ENCODE measurements at regions not wholly inside any gene's neighbourhood (a gene's known extent, or its start where the extent isn't known, plus 50 kb on each side); places are given as distances from the start of the nearest gene placed in this dataset.

DNA sequence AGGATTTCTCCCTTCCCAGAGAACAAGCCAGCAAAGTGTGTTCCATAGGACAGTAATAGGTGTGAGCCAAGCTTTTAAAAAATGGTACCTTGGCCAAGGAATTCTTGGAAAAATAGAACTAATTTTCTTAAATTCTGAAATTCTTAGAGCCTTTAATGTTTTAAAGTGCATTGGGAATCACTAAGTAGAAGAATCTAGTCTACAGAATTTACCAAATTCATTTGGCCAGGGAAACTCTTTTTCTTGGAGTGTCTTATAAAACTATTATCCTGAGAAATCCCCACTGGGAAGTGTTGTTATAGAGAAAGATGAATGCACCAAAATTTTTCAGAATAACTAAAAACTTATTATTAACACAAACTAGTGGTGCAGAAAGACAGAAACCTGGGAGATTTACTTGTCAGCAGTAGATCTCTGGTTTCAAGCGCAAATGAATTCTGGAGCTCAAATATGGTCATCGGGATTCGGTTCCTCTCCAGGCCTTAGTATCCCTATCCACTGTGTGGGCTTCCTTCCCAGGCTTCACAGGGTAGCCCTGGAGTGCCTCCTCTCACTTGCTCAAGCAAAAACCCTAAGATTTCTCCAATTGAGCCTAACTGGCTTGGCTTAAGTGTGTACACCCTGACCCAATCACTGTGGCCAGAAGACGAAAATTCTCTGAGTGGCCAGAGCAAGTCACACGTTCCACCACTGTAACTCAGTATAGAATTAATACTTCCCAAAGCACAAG is 217.8 kb downstream of the CHD9NB start:
- H3K27ac ChIP-seq: no peak overlapping the region
- no peaks in the 10 kb centered on the region for H3K36me3 ChIP-seq
- intact Hi-C loops (cut with DNase I): no loop called here
- no peaks in the 10 kb centered on the region for H3K4me1 ChIP-seq
- TF ChIP-seq, protein P1, sequence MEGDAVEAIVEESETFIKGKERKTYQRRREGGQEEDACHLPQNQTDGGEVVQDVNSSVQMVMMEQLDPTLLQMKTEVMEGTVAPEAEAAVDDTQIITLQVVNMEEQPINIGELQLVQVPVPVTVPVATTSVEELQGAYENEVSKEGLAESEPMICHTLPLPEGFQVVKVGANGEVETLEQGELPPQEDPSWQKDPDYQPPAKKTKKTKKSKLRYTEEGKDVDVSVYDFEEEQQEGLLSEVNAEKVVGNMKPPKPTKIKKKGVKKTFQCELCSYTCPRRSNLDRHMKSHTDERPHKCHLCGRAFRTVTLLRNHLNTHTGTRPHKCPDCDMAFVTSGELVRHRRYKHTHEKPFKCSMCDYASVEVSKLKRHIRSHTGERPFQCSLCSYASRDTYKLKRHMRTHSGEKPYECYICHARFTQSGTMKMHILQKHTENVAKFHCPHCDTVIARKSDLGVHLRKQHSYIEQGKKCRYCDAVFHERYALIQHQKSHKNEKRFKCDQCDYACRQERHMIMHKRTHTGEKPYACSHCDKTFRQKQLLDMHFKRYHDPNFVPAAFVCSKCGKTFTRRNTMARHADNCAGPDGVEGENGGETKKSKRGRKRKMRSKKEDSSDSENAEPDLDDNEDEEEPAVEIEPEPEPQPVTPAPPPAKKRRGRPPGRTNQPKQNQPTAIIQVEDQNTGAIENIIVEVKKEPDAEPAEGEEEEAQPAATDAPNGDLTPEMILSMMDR (IDR thresholded peaks at IDR 0.05): no peak
- H3K27me3 ChIP-seq: no peaks in the 10 kb centered on the region
- H3K4me3 ChIP-seq: no peak overlapping the region
- DNase-seq: no peak
- H3K9me3 ChIP-seq: no peaks in the 10 kb centered on the region
- no peak for ATAC-seq

GRCh38 chr16:52832771-52833170 is 219.9 kb downstream of the CHD9NB start:
- TF ChIP-seq, protein P1 (IDR thresholded peaks at IDR 0.05): no peak
- H3K4me3 ChIP-seq: no peak overlapping the region
- H3K4me1 ChIP-seq: no peaks in the 10 kb centered on the region
- H3K27ac ChIP-seq: no peak overlapping the region
- intact Hi-C loops (cut with DNase I): no loop called here
- DNase-seq (no peak), ATAC-seq (no peak)
- no peaks in the 10 kb centered on the region for H3K36me3 ChIP-seq
- no peaks in the 10 kb centered on the region for H3K9me3 ChIP-seq
- H3K27me3 ChIP-seq: no peaks in the 10 kb centered on the region

GRCh38 chr16:52827456-52827855 is 225.2 kb downstream of the CHD9NB start:
- TF ChIP-seq, protein P1 (IDR thresholded peaks at IDR 0.05): no peak
- no peak overlapping the region for H3K27ac ChIP-seq
- H3K36me3 ChIP-seq: no peaks in the 10 kb centered on the region
- no peak for DNase-seq
- H3K27me3 ChIP-seq: no peaks in the 10 kb centered on the region
- no peaks in the 10 kb centered on the region for H3K4me1 ChIP-seq
- ATAC-seq: no peak
- no peak overlapping the region for H3K4me3 ChIP-seq
- intact Hi-C loops (cut with DNase I): no loop called here
- H3K9me3 ChIP-seq: no peaks in the 10 kb centered on the region

- no peaks in the 10 kb centered on the region for H3K36me3 ChIP-seq
- no peak for ATAC-seq
- H3K4me1 ChIP-seq: no peaks in the 10 kb centered on the region
- TF ChIP-seq, protein P1 (IDR thresholded peaks at IDR 0.05): no peak
- no peaks in the 10 kb centered on the region for H3K9me3 ChIP-seq
- intact Hi-C loops (cut with DNase I): no loop called here
- no peak for DNase-seq
- H3K27me3 ChIP-seq: no peaks in the 10 kb centered on the region
- H3K4me3 ChIP-seq: no peak overlapping the region
- H3K27ac ChIP-seq: no peak overlapping the region
These were observed 226.8 kb downstream of the CHD9NB start for GRCh38 chr16:52825892-52826291.

DNA sequence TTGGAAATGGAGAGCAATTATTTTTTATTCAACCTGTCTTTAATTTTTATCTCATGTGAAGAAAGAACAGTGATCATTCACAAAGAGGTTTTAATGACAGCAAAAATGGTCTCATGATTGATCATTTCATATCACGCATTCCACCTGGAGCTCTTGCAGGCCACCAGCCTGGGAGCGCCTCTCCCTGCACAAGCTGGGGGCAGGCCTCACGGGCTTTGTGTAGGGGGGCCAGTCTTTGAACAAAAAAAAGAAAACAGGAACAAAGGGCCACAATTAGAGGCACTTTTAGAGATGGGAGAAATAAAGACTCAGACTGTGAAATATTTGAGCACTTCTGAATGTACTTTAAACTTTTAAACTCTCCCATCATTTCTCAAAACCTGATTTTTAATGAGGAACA is 232.9 kb downstream of the CHD9NB start:
- no peaks in the 10 kb centered on the region for H3K9me3 ChIP-seq
- intact Hi-C loops (cut with DNase I): no loop called here
- no peak overlapping the region for H3K4me3 ChIP-seq
- H3K36me3 ChIP-seq: no peaks in the 10 kb centered on the region
- ATAC-seq (no peak), DNase-seq (no peak)
- no peaks in the 10 kb centered on the region for H3K4me1 ChIP-seq
- no peak overlapping the region for H3K27ac ChIP-seq
- H3K27me3 ChIP-seq: no peaks in the 10 kb centered on the region
- TF ChIP-seq, protein P1 (IDR thresholded peaks at IDR 0.05): no peak

- Histone ChIP-seq H3K4me3 (no peak overlapping the region), H3K27me3 (no peaks in the 10 kb centered on the region), H3K9me3 (no peaks in the 10 kb centered on the region), H3K4me1 (no peaks in the 10 kb centered on the region), H3K27ac (no peak overlapping the region), H3K36me3 (no peaks in the 10 kb centered on the region)
- TF ChIP-seq, protein P1 (IDR thresholded peaks at IDR 0.05): no peak
- ATAC-seq (no peak), DNase-seq (no peak)
- intact Hi-C loops (cut with DNase I): no loop called here
These were observed 233.3 kb downstream of the CHD9NB start for GRCh38 chr16:52819405-52819804.

Measured in upper lobe of right lung (tissue), 1 donor.